B cell (primary cell): ENCODE measurements at regions not wholly inside any gene's neighbourhood (a gene's known extent, or its start where the extent isn't known, plus 50 kb on each side); places are given as distances from the start of the nearest gene placed in this dataset.

Source experiments
- ATAC-seq: fragments of 200-7000 bp; cut with Tn5 transposase; one replicate; pipeline ENCODE4 v1.10.0; 2021; ENCODE audit warnings: low read depth, mild to moderate bottlenecking, moderate number of reproducible peaks, moderate library complexity
- CTCF ChIA-PET: fragments of 350-600 bp; sonication (Branson Sonifier 250); formaldehyde crosslinking; loops from one replicate; lab custom pipeline; 2021; ENCODE audit warnings: antibody characterized with exemption, inconsistent platforms; lab: Charles Lee
- POLR2A ChIA-PET: fragments of 350-600 bp; sonication (Branson Sonifier 250); formaldehyde crosslinking; loops from one replicate; lab custom pipeline; 2021; ENCODE audit warnings: antibody characterized with exemption; lab: Charles Lee
- DNase-seq: peaks from one replicate; pipeline ENCODE4 v3.0.0; 2013
- H2AFZ ChIP-seq: 2 replicates; pipeline ENCODE4 v1.6.1; 2012; ENCODE audit warnings: mild to moderate bottlenecking, low read depth, low read length; ENCODE audit not compliant: insufficient read depth, poor library complexity, severe bottlenecking
- H3K27ac ChIP-seq, 2 donors: 1 replicate in 1 of 2; 2 replicates in 1 of 2; pipeline ENCODE4 v1.5.1; 2012 to 2013; ENCODE audit warnings: low read length in 2 of 2, mild to moderate bottlenecking in 2 of 2, moderate library complexity in 1 of 2
- H3K27me3 ChIP-seq, 4 experiments: fragments of 200-600 bp in 1 of 4; sonication (generic) in 1 of 4; replicated peaks in 1 of 4; 1 replicate in 2 of 4; 2 replicates in 2 of 4; pipeline versions ENCODE4 v1.6.1 to v1.7.0; 2013 to 2016; ENCODE audit warnings: low read length in 3 of 4, mild to moderate bottlenecking in 2 of 4, mixed read lengths in 1 of 4, moderate library complexity in 1 of 4; ENCODE audit not compliant: insufficient read depth in 4 of 4, control insufficient read depth in 3 of 4; ENCODE audit errors: control extremely low read depth in 1 of 4
- H3K36me3 ChIP-seq, 2 experiments: replicated peaks in 1 of 2; 1 replicate in 1 of 2; 2 replicates in 1 of 2; pipeline versions ENCODE4 v1.6.1 to v1.7.1; 2013; ENCODE audit warnings: low read length in 1 of 2; ENCODE audit not compliant: insufficient read depth in 2 of 2, control insufficient read depth in 1 of 2; ENCODE audit errors: control extremely low read depth in 1 of 2, extremely low read depth in 1 of 2
- H3K4me1 ChIP-seq, 2 donors: fragments of 200-600 bp in 1 of 2; sonication (generic) in 1 of 2; 1 replicate in 1 of 2; 2 replicates in 1 of 2; pipeline versions ENCODE4 v1.5.1 to v1.6.1; 2013 to 2017; ENCODE audit warnings: low read length in 2 of 2; ENCODE audit not compliant: control insufficient read depth in 2 of 2, insufficient read depth in 2 of 2
- H3K4me2 ChIP-seq: replicated peaks from 2 replicates; pipeline ENCODE3; 2012; ENCODE audit warnings: mild to moderate bottlenecking, low read depth, low read length; ENCODE audit not compliant: poor library complexity, severe bottlenecking
- H3K4me3 ChIP-seq, 5 experiments: fragments of 200-600 bp in 1 of 5; sonication (generic) in 1 of 5; 1 replicate in 3 of 5; 2 replicates in 2 of 5; pipeline versions ENCODE4 v1.5.1 to v1.7.0; 2011 to 2016; ENCODE audit warnings: low read length in 4 of 5, mild to moderate bottlenecking in 4 of 5, low read depth in 2 of 5, control low read depth in 1 of 5, moderate library complexity in 1 of 5; ENCODE audit not compliant: insufficient read depth in 1 of 5; ENCODE audit errors: control extremely low read depth in 1 of 5, extremely low read depth in 1 of 5
- H3K79me2 ChIP-seq: fragments of 200-600 bp; sonication (generic); one replicate; pipeline ENCODE4 v1.6.0; 2016; ENCODE audit warnings: low read length; ENCODE audit not compliant: control insufficient read depth, insufficient read depth
- H3K9ac ChIP-seq: fragments of 200-600 bp; sonication (generic); 2 replicates; pipeline ENCODE4 v1.6.1; 2017; ENCODE audit warnings: mild to moderate bottlenecking, low read length, moderate library complexity
- H3K9me3 ChIP-seq, 3 donors: one replicate each; pipeline versions ENCODE4 v1.6.1 to v1.7.1; 2013; ENCODE audit warnings: low read length in 2 of 3; ENCODE audit not compliant: control insufficient read depth in 2 of 3, insufficient read depth in 1 of 3; ENCODE audit errors: control extremely low read depth in 1 of 3
- H4K20me1 ChIP-seq: 2 replicates; pipeline ENCODE4 v1.6.0; 2012; ENCODE audit warnings: mild to moderate bottlenecking, low read length; ENCODE audit not compliant: insufficient read depth, control insufficient read depth, poor library complexity, severe bottlenecking
- H3K27ac Mint-ChIP-seq: one replicate; pipeline ENCODE4 v1.8.0; 2021; ENCODE audit warnings: mixed read lengths
- H3K27me3 Mint-ChIP-seq: one replicate; pipeline ENCODE4 v1.8.0; 2021; ENCODE audit warnings: mixed read lengths
- H3K4me1 Mint-ChIP-seq: one replicate; pipeline ENCODE4 v1.8.0; 2021; ENCODE audit warnings: mixed read lengths
- H3K4me3 Mint-ChIP-seq: one replicate; pipeline ENCODE4 v1.8.0; 2021; ENCODE audit warnings: mixed read lengths
- H3K9me3 Mint-ChIP-seq: one replicate; pipeline ENCODE4 v1.8.0; 2022; ENCODE audit warnings: mixed read lengths; ENCODE audit not compliant: insufficient read depth
- EZH2 ChIP-seq: IDR thresholded peaks from 2 replicates; pipeline ENCODE4 v1.6.1; 2012; ENCODE audit warnings: borderline replicate concordance, low read depth, mild to moderate bottlenecking, moderate library complexity, low read length; ENCODE audit not compliant: insufficient read depth, poor library complexity, severe bottlenecking
- WGBS: methylation state at CpG from one replicate; pipeline ENCODE4 v1.1.5; 2013; ENCODE audit warnings: missing lambda C conversion rate; ENCODE audit not compliant: insufficient coverage; 5-methylcytosine and 5-hydroxymethylcytosine counted together
- intact Hi-C: fragments of 100-400 bp; cut with micrococcal nuclease; formaldehyde crosslinking; loops from one replicate; pipeline ENCODE4 v1.10.0; 2022
- TF ChIP-seq, protein P1 (sequence below): fragments of 200-600 bp; IDR thresholded peaks from one replicate; pipeline ENCODE4 v1.8.0; 2022; ENCODE audit warnings: antibody characterized with exemption, mild to moderate bottlenecking

DNA sequence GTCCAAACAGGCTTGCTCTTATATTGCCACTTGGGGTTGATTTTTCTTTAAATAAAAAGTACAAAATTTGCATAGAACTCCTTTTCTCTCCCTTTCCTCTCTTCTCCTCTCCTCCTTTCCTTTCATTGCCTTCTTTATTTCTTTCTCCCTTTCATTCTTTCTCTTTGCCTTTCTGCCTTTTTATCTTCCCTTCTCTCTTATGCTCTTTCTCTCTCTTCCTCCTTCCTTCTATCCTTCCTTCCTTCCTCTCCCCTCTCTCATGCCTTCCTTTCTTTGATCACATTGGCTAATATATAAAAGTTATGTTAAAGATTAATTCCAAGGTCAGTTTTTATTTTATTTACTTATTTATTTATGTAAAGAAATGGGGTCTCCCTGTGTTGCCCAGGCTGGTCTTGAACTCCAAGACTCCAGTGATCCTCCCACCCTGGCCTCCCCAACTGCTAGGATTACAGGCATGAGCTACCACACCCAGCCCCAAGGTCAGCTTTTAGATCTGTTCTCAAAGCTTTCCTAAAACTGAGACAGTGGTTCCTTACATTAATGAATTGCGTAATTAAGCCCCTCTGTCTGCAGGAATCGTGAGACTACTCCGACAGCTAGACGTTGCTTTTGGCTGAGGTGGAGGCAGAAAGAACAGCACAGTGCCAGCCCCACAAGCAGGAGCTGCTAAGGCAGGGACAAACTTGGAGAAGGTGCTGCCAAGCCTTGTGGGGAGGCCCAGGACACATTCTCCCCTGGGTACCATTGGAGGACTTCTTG is 361.9 kb downstream of the SIPA1L2 start:
- Histone ChIP-seq H3K79me2 (no peaks in the 10 kb centered on the region), H3K27ac (no peak overlapping the region), H2AFZ (no peak overlapping the region), H3K4me3 (no peak overlapping the region), H3K4me2 (no peak overlapping the region), H3K9ac (no peak overlapping the region), H3K9me3 (no peaks in the 10 kb centered on the region), H3K27me3 (no peaks in the 10 kb centered on the region), H4K20me1 (no peaks in the 10 kb centered on the region), H3K4me1 (no peaks in the 10 kb centered on the region), H3K36me3 (no peaks in the 10 kb centered on the region)
- no peak for ATAC-seq
- ChIA-PET CTCF (no interaction called here), POLR2A (no interaction called here)
- no peaks in the 10 kb centered on the region for H3K9me3 Mint-ChIP-seq
- H3K4me1 Mint-ChIP-seq: no peaks in the 10 kb centered on the region
- DNase-seq: no peak
- H3K27me3 Mint-ChIP-seq: peaks cover 7% of the 10 kb centered on the region
- no peak overlapping the region for H3K27ac Mint-ChIP-seq
- no peak overlapping the region for H3K4me3 Mint-ChIP-seq
- WGBS: 95% methylated on average over 4 of the region's 4 CpGs
- TF ChIP-seq, protein P1, sequence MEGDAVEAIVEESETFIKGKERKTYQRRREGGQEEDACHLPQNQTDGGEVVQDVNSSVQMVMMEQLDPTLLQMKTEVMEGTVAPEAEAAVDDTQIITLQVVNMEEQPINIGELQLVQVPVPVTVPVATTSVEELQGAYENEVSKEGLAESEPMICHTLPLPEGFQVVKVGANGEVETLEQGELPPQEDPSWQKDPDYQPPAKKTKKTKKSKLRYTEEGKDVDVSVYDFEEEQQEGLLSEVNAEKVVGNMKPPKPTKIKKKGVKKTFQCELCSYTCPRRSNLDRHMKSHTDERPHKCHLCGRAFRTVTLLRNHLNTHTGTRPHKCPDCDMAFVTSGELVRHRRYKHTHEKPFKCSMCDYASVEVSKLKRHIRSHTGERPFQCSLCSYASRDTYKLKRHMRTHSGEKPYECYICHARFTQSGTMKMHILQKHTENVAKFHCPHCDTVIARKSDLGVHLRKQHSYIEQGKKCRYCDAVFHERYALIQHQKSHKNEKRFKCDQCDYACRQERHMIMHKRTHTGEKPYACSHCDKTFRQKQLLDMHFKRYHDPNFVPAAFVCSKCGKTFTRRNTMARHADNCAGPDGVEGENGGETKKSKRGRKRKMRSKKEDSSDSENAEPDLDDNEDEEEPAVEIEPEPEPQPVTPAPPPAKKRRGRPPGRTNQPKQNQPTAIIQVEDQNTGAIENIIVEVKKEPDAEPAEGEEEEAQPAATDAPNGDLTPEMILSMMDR: no peak
- no peak for TF ChIP-seq EZH2
- intact Hi-C loops: no loop called here

DNA sequence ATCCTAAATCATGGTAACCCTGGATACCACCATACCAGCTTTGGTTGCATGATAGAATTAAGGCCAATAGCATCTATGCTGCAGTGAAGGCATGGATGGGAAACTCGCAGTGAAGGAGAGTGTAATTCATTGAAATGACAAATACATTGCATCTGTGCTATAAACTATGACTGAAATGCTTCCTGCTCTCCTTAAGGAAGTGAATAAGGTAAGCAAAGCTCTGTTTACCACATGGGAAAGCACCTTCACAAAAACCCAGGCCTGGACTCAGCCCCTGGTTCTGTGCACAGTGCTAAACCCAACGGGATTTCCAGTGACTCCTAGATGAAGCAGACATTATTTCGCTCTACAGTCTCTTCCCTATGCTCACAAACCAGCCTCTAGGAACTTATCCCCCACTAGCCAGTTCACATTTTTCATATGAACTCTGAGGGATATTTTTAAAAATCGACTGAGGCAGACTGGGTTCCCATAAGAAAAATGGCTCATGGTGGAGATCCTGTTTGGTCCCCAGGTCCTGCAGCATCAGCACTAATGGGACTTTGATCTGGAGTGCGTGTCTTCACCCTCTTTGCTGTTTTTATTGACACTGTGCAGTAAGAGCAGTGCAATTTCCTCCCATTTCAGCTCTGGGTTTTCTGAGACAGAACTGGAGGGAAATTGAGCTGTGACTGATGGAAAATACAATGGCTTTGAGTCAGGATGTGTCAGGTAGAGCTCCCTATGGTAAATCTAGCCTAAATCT is 362.7 kb downstream of the SIPA1L2 start:
- H2AFZ ChIP-seq: no peak overlapping the region
- H3K9me3 Mint-ChIP-seq: no peaks in the 10 kb centered on the region
- H3K9ac ChIP-seq: no peak overlapping the region
- ChIA-PET POLR2A (no interaction called here), CTCF (no interaction called here)
- H3K36me3 ChIP-seq: no peaks in the 10 kb centered on the region
- no peak overlapping the region for H3K4me3 ChIP-seq
- no peaks in the 10 kb centered on the region for H3K79me2 ChIP-seq
- H3K4me1 ChIP-seq: no peaks in the 10 kb centered on the region
- H3K9me3 ChIP-seq: no peaks in the 10 kb centered on the region
- ATAC-seq: no peak
- no peaks in the 10 kb centered on the region for H3K4me1 Mint-ChIP-seq
- no peak for TF ChIP-seq EZH2
- WGBS: 70% methylated on average over 2 of the region's 5 CpGs
- no peak for DNase-seq
- H3K27me3 ChIP-seq: no peaks in the 10 kb centered on the region
- H3K27me3 Mint-ChIP-seq: peaks cover 4% of the 10 kb centered on the region
- H3K4me3 Mint-ChIP-seq: no peak overlapping the region
- intact Hi-C loops: no loop called here
- no peak overlapping the region for H3K27ac ChIP-seq
- H3K27ac Mint-ChIP-seq: no peak overlapping the region
- no peak overlapping the region for H3K4me2 ChIP-seq
- no peaks in the 10 kb centered on the region for H4K20me1 ChIP-seq
